Loucy (cell line): ENCODE measurements at regions not wholly inside any gene's neighbourhood (a gene's known extent, or its start where the extent isn't known, plus 50 kb on each side); places are given as distances from the start of the nearest gene placed in this dataset.

ENCODE experiments used
- CTCF ChIP-seq: fragments of 200-600 bp; sonication (generic); conservative IDR thresholded peaks from 2 replicates; pipeline ENCODE4 v1.5.1; 2014; ENCODE audit warnings: mild to moderate bottlenecking, antibody characterized with exemption, low read length
- EZH2phosphoT487 ChIP-seq: fragments of 200-600 bp; IDR thresholded peaks from 2 replicates; pipeline ENCODE4 v1.6.1; 2018; ENCODE audit warnings: antibody characterized with exemption, mild to moderate bottlenecking, moderate library complexity, borderline replicate concordance

- TF ChIP-seq CTCF (no peak), EZH2phosphoT487 (no peak)
Observed at GRCh38 chr12:98295681-98296080, 219.7 kb upstream of the TMPO start.
